ENCODE measurements at regions not wholly inside any gene's neighbourhood (a gene's known extent, or its start where the extent isn't known, plus 50 kb on each side); places are given as distances from the start of the nearest gene placed in this dataset.

DNA sequence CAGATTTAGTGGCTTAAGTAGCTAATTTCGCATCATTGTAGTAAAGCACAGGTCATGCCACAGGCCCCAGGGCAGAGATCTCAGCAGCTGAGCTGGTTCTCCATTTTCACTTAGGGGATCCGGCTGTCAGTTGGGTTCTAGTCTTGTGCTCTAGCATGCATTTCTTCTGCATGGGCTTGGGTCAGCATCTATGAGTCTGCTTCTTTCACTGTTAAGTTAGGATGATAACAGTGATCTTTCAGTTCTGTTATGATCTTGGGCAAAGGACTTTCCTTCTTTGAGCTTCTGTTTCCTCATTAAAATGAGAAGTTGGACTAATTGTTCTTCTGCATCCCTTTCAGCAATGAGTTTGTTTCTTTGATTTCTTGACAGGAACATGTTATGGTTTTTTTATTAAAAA is 123.6 kb upstream of the DNAH14 start:
- TF ChIP-seq, protein P1, sequence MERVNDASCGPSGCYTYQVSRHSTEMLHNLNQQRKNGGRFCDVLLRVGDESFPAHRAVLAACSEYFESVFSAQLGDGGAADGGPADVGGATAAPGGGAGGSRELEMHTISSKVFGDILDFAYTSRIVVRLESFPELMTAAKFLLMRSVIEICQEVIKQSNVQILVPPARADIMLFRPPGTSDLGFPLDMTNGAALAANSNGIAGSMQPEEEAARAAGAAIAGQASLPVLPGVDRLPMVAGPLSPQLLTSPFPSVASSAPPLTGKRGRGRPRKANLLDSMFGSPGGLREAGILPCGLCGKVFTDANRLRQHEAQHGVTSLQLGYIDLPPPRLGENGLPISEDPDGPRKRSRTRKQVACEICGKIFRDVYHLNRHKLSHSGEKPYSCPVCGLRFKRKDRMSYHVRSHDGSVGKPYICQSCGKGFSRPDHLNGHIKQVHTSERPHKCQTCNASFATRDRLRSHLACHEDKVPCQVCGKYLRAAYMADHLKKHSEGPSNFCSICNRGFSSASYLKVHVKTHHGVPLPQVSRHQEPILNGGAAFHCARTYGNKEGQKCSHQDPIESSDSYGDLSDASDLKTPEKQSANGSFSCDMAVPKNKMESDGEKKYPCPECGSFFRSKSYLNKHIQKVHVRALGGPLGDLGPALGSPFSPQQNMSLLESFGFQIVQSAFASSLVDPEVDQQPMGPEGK (CRISPR knock-in tag; IDR thresholded peaks at IDR 0.05; ENCODE audit: borderline replicate concordance): no peak
- TF ChIP-seq ISL1 (CRISPR knock-in tag; IDR thresholded peaks at IDR 0.05) (no peak), GLIS3 (CRISPR knock-in tag; IDR thresholded peaks at IDR 0.05) (no peak), SNAI2 (CRISPR knock-in tag; IDR thresholded peaks at IDR 0.05) (no peak), ZFP3 (CRISPR knock-in tag; IDR thresholded peaks at IDR 0.05) (no peak), ZNF70 (CRISPR knock-in tag; IDR thresholded peaks at IDR 0.05) (no peak), ARNTL (CRISPR knock-in tag; IDR thresholded peaks at IDR 0.05; ENCODE audit: borderline replicate concordance, low read depth) (no peak), ZNF8 (CRISPR knock-in tag; IDR thresholded peaks at IDR 0.05) (no peak)
